M059J (cell line): ENCODE measurements at regions not wholly inside any gene's neighbourhood (a gene's known extent, or its start where the extent isn't known, plus 50 kb on each side); places are given as distances from the start of the nearest gene placed in this dataset.
"Not testable (repeated sequence)": the region's sequence is repeated elsewhere in the genome, so short reads cannot be mapped to it uniquely, and the experiment has no call there.

Experiments
- DNase-seq: peaks from one replicate; pipeline ENCODE4 v3.0.0-alpha.2; 2012; ENCODE audit warnings: low read depth

DNA sequence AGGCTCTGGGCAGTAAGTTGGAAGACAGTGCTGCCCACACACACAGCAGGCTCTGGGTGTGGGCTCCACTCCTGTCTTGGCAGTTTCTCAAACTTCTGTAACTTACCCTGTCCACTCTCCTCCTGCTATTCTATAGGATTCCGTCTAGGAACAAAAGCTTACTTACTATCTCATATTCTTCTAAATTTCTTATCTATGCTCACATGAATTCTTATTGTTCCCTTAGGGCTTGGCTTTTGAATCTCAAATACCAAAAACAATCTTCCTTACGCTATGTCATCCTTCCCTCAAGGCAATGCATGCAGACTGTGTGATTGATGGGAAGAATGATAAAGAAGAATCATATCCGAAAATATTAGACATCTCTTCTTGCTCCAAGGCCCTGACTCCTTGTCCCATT lies 425.9 kb upstream of the ONECUT1 start:
- DNase-seq: no peak

DNA sequence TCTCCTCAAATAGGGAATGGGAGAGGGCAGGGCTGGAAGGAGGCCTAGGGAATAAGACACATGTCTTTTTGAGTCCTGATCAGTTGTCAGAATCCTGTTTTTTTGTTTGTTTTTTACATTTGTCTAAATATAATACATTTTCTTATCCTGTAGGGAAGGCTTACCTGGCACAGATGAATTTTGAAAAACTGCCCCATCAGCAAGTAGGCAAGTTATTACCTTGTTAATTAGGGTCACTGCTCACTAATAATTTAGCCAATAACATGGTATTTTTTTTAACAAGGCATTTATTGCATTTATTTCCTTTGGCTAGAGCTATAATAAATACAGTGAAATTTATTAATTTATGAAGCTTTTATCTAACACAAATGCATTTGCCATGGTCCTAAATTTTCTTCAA lies 423.2 kb upstream of the ONECUT1 start:
- no peak for DNase-seq

DNA sequence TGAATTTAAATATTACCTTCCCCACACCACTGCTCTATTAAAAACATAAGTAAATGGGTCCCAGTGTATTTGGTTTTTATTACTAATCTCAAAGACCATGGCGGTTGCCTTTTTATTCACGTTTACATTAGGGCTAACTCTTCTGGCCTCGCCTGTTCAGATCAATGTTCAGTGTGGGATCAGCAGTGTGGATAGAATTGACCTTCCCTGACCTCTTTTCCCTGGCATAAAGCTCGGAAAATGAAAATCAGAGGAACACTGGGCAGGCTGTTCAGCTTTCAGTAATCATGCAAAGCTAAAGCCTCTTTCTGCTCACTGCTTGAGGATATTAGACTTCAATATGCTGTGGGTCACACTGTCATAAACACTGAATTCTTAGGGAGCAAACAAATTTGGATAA lies 422.6 kb upstream of the ONECUT1 start:
- no peak for DNase-seq

DNA sequence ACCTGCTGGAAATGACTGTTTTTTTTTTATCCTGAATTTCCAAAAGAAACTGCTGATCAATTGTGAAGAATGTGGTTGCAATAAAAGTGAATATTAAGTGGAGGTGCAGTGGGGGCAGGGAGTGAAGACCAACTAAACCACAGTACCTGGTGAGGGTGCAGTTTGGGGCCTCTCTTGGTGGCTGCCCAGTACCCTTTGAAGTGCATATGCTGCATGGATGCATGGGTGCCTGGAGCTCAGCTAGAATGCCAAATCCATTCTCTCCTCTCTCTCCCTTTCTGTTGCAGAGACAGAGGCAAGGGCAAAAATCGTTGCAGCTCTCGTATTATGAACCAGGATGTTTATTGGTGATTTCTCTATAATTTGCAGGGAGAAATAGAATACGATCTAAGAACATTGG lies 420.5 kb upstream of the ONECUT1 start:
- no peak for DNase-seq

DNA sequence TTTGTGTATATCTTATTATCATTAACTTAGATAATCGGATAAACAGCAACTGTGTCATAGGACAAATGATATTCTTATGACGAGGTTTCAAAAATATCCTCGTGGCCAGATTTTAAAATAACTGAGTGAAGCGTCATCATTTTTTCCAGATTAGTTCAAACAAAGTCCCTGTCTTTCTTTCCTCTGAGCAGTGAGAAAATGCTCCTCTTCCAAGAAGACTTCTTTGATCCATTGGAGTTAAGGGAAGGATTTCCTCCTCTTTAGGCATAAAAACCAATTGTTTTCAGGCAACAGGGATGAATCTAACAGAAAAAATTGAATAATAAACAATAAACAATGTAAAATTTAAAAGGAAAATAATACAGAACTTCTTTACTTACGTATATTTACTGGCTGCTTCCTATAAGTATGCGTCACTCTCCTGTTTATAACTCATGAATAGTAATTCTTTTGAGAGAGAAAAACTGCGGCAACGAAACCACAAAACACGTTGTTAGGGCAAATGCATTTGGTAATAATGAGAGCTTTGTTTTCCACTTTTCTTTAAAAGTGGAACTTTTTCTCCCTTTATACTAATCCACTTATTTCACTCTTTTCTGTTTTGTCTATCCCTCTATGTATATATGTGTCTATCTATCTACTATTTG lies 419.4 kb upstream of the ONECUT1 start:
- DNase-seq: peak; percentile 4

DNA sequence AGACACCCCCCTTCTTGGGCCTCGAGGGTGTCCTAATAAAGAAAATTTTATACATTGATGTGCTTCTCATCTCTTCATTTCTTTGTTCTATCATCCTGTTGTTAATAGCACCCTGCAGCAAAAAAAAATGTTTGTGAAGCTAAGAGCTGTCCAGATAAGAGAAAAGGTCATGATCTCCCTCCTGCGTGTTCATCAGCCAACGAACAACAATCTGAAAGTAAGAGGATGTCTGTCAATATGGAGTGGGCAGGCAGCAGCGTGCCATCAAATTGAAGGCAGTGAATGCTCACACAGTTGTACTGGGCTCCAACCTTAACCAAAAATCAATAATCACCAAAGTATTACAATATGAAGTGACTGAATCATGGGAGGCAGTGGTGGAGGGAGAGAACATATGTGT lies 418.6 kb upstream of the ONECUT1 start:
- DNase-seq: no peak

DNA sequence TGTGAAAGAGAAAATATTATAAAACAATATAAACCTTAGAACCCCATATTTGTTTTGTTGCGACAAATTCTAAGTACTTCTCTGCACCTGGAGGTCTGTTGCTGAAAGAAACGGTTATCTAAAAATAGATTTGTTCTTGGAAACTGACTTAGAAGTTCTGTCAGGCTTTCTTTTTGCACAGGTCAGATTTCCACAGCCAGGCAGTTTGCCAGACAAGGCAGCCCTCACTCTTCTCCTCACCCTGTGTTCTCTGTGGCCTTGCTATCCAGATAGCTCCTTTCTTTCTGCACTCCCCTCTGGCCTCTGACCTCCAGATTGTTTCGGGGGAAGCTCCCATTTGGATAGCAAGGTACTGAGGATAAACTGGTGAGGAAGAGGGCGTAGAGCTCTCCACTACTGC lies 413.3 kb upstream of the ONECUT1 start:
- no peak for DNase-seq

DNA sequence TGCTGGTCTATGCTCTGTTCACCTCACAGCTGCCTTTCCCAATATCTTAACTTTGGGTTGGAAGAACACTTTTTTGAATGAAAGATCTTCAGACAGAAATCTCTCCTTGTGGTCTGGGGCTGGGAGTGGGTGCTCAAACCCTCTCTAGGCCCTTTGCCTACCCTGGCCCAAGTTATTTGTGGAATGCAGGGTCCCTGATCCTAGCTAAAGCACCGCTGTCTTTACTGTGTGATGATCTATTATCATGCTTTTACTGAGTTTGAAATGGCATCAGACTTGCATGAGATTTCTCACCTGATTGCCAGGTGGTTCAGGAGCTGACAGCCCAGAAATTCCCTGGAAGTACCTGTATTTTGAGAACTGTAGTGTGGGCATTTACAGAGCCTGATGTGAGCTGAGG lies 412.7 kb upstream of the ONECUT1 start:
- DNase-seq: no peak

DNA sequence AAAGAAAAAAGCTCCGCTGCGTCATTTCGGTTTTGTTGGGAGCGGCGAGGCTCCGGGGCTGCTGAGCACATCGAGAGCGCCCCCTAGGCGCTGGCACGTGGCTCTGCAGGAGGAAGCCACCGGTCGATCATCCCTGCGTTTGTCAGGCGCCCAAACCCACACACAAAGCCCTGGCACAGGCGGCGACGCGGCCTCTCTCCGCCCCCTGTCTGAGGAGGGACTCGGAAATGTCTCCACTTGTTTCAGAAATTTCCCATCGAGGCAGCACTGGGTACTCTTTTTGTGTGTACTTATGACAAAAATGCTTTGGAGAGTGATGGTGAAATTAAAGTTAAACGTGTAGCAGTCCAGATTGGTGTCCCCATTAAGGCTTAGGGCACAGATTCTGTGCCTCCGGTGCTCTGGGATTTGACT lies 407.3 kb upstream of the ONECUT1 start:
- DNase-seq: peak; percentile 43

DNA sequence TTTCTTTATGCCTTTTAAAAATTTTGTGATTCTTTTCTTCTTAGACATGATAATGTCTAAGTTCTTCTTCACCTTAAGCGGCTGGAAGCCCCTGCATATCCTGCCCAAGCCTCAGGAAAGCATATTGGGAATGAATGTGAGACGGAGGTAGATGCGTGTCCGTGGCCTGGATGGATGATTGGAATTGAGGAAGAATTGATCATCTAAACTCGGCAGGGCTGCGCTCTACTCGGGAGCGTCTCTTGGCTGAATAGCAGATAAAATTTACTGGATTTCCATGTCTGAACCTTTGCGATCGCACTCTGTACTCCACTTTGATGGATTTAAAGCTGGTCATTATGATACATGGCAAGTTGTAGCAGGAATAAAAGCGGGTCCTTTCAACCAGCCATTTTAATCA lies 406.7 kb upstream of the ONECUT1 start:
- no peak for DNase-seq

DNA sequence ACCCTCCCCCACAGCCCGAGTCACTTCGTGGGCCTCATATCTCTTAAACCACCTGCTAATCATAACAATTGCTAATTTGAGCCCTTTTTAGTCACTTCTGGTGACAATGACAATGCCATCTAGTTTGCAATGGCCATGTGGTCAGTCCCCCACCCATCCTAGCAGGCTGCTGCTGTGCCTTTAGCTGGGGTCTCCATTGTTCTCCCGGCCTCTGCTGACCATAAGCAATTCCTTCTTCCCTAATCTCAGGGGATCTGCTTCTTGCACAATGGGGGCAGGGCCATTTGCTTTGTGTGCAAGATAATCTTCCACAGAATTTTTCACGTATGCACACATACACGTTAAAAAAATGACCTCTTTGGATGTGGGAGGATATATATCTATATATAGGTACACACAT lies 406.1 kb upstream of the ONECUT1 start:
- no peak for DNase-seq

DNA sequence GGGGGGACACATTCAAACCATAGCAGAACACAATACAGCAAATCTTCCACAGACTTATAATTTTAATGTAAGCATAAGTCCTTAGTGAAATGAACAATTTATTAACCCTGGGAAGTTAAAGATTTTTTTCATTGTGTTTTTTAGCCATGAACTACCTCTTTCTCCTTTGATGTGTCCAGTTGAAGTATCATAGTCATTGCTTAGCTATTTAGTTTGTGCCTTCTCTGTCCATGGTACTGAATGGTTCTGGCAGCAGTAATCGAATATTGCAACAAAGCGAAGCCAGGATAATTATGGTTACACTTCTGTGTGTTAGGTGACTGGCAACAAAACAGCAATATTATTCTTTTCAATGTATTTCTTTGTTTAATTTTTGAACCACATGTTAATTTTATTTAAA lies 403.0 kb upstream of the ONECUT1 start:
- DNase-seq: peak; percentile 30

DNA sequence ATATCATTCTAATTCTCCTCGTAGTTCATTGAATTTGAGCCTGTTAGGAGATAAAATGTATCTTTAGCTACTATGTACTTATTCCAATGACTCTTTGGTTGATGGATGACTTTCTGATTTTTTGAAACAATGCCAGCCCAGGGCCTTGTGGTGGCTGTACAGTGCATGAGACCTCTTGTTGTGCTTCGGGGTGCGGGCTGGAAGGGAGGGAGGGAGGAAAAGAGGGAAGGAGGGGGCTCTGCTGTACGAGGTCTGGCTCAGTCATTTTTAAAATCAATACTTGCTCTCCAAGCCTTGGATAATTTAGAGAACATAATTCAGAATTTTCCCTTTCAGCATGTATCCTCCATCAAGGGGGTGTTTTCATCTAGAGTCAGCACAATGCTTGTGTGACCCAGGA lies 399.7 kb upstream of the ONECUT1 start:
- DNase-seq: no peak

DNA sequence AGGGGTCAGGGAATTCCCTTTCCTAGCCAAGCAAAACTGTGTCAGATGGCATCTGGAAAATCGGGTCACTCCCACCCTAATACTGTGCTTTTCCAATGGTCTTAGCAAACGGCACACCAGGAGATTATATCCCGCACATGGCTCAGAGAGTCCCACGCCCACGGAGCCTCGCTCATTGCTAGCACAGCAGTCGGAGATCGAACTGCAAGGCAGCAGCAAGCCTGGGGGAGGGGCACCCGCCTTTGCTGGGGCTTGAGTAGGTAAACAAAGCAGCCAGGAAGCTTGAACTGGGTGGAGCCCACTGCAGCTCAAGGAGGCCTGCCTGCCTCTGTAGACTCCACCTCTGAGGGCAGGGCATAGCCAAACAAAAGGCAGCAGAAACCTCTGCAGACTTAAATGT lies 393.3 kb upstream of the ONECUT1 start:
- DNase-seq: not testable (repeated sequence)

DNA sequence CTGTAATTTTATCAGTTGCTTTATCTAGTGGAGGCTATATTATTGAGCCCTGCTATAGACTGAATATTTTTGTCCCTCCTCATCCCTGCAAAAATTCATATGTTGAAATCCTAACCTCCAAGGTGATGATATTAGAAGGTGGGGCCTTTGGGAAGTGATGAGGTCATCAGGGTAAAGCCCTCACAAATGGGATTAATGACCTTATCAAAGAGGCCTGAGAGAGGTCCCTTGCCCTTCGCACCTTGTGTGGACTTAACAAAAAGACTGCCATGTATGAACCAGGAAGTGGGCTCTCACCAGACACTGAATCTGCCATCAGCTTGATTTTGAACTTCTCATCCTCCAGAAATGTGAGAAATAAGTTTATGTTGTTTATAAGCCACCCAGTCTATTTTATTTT lies 381.4 kb upstream of the ONECUT1 start:
- no peak for DNase-seq

DNA sequence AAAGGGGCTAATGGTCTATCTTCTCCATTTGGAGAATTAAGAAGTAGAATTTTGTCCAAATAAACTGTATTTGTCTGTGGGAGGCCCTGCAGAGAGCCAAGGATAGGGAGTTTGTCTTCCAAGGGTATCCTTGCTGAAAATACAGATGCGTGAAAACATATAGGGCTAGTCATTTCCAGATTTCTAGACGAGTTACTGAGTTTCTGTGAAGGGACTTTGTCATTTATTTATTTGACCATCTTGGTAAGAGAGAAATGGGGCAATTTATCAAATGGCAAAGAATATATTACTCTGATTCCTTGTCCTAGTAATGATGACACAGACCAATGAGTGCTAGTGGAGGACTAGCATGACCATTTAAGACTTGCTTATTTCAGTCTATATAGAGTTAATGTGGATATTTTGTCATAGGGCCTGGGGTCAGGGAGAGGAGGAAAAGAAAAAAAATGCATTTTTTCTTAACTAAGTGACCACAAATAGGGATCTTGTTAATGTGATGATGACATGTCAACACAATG lies 376.6 kb upstream of the ONECUT1 start:
- no peak for DNase-seq

DNA sequence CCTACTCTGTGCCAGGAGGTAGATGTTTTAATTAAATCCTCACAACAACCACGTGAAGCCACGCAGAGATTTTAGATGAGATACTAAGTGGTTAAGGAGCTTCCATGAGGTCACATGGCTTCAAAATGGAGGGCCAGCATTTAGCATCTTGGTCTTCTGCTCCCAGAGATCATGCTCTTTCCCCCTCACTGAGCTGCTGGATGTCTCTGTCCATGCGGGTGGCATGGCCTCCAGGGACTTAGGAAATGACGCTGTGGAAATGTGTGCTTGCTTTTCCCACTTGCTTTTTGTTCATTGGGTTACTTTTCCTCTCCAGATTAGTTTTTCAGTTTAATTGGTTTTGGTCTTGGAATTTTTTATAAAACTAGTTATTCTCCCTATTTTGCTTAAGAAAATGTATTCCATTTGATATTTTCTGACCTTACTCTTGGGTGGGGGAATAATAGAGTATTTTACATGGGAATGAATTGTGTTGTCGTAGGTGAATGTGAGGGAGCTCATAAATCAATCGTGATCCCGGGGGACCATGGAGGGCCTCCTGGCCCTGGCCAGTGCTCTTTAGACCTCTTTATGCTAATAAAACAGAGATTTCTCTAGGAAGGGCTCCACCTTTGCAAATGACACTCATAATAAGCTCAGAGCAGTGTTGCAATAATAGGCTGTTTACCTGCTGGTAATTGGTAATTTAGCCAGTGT lies 376.0 kb upstream of the ONECUT1 start:
- DNase-seq: no peak

DNA sequence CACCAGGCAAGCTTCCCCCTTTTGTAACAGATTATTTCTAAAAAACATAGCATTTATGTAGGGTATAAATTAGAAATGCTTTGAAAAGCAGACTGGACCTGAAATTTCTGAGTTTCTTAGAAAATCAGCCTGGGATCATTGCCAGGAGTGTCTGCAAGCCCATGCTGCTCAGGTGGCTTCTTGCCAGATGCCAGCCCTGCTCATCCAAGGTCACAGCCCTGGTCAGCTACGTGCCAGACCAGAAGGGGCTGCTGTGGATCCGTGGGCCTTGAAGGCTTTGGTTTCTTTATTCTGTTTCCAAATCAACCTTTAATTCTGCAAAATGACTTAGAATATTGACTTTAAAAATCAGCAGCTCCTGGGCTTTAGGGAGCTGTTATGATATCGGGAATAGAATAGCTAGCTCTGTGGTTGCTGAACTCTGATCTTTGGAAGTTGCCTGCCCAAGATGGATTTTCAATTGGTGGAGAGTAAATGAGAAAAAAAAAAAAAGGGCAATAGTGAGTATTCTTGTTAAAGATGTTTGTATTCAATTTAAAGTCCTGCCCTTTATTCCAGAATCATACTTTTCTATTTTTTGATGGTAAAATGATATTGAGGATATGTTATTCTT lies 370.1 kb upstream of the ONECUT1 start:
- no peak for DNase-seq

DNA sequence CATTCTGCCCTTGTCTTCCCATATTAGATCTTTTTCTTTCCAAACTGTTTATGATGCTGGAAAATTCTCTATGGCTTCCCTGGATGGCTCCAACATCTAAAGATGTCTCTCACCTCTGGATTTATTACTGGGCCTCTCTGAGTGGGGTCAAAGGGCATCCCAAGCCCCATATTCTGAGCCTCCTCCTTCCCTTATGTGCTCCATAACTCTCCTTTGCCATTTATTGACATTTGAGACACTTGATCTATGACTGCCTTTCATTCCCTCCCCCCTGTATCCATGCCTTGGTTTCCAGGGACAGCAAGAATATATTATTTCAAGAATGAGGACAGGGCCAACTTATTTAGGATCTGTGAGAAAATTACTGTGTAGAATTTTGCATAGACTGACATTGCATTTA lies 369.3 kb upstream of the ONECUT1 start:
- no peak for DNase-seq

DNA sequence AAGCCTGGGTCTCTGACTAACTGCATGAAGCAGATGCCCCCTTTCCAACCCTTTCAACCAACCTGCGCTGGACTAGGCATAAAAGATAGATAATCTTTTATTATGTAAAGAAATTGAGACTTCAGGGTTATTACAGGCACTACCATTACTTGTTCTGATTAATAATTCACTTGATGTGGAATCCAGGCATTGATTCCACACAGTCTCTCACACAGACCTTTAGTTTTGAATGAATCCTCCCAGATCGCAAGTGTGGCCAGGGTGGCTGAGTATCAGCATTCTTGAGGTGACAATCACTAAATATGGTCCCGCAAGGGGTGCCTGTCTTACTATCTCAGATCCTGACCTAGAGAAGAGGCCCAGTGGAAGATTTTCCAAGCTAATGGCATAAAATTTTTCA lies 368.9 kb upstream of the ONECUT1 start:
- DNase-seq: no peak

DNA sequence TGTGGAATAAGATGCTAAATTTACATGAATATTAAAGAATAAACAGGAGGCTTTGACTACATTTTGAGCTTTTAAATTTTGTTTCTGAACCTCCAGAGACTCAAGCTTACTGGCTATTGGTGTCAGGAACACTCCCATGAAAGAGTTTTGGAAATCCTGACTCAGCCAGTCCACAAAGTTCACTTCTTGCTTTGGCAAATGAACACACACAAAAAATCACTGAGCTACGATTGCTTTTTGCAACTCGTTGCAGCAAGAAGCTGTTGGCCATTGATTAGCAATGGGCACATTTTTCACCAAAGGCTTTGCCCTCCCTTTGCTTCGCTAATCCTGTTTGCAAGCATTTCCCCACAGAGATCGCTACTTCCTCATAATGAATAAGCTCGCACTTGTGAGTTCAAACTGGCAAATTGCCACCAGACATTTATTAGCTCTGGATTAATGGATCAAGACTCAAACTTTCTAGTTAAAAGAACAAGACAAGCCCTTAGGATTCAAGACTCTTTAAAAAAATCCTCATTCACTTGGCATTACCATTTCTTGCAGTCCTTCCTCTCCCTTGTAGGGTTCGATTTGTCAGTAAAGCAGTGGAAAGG lies 343.2 kb upstream of the ONECUT1 start:
- DNase-seq: no peak

DNA sequence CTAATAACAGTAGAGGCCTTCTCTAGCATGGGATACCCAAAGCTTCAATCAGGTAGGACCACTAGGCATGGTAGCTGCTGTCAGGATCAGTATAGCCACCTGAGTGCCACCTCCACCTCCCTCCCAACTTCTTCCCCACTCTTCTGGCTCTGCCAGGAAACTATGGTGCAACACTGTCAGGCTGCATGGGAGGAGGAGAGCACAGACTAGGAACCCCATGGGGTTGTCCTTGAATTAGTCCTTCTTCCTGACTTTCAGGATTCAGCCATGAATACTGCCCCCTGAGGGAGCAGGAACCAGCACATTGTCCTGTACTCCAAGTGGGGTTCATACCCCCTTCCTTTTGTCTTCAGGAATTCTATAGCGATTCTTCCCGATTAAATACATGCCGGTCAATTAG lies 340.8 kb upstream of the ONECUT1 start:
- no peak for DNase-seq
